Dendritic cell treated with granulocyte-macrophage colony-stimulating factor and Interleukin-4, amounts not matched to agents 40 ng/mL and 50 ng/mL, for 4 days (primary cell): ENCODE measurements at regions not wholly inside any gene's neighbourhood (a gene's known extent, or its start where the extent isn't known, plus 50 kb on each side); places are given as distances from the start of the nearest gene placed in this dataset.

ENCODE experiments used
- H3K27ac Mint-ChIP-seq: one replicate; pipeline ENCODE4 v1.8.0; 2022; ENCODE audit warnings: mild to moderate bottlenecking, mixed read lengths
- H3K27me3 Mint-ChIP-seq: one replicate; pipeline ENCODE4 v1.8.0; 2022; ENCODE audit warnings: mild to moderate bottlenecking, mixed read lengths
- H3K36me3 Mint-ChIP-seq: one replicate; pipeline ENCODE4 v1.8.0; 2022; ENCODE audit warnings: low read depth, mixed read lengths
- H3K4me1 Mint-ChIP-seq: one replicate; pipeline ENCODE4 v1.8.0; 2022; ENCODE audit warnings: low read depth, mixed read lengths
- H3K4me3 Mint-ChIP-seq: one replicate; pipeline ENCODE4 v1.8.0; 2022; ENCODE audit warnings: mild to moderate bottlenecking, moderate library complexity, mixed read lengths
- H3K9me3 Mint-ChIP-seq: one replicate; pipeline ENCODE4 v1.8.0; 2022; ENCODE audit warnings: mixed read lengths
- intact Hi-C: fragments of 100-400 bp; cut with micrococcal nuclease; formaldehyde crosslinking; loops from one replicate; pipeline ENCODE4 v1.15.0; 2022

DNA sequence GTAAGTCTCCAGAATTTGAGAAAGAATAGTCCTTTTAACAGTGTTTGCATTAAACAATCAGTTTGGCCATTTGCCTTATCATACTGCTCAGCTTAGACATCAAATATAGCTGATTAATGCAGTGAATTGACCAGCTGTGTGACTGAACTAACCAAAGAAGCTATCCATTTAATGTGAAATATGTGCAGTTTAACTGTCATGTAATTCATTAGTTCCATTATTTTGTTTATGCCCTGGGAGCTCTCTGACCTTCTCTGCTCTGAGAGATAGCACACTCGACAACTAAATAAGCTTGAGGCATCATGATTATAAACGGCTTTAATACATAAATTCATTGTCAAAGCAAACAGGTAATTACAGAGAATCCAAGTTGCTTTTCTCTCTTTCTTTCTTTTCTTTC is 324.3 kb upstream of the PCDH7 start:
- H3K36me3 Mint-ChIP-seq, result no peaks in the 10 kb centered on the region
- no peaks in the 10 kb centered on the region for H3K4me1 Mint-ChIP-seq
- intact Hi-C loops, result no loop called here
- H3K27me3 Mint-ChIP-seq, result no peaks in the 10 kb centered on the region
- peaks cover 24% of the 10 kb centered on the region for H3K9me3 Mint-ChIP-seq
- H3K27ac Mint-ChIP-seq, result no peak overlapping the region
- H3K4me3 Mint-ChIP-seq, result no peak overlapping the region

DNA sequence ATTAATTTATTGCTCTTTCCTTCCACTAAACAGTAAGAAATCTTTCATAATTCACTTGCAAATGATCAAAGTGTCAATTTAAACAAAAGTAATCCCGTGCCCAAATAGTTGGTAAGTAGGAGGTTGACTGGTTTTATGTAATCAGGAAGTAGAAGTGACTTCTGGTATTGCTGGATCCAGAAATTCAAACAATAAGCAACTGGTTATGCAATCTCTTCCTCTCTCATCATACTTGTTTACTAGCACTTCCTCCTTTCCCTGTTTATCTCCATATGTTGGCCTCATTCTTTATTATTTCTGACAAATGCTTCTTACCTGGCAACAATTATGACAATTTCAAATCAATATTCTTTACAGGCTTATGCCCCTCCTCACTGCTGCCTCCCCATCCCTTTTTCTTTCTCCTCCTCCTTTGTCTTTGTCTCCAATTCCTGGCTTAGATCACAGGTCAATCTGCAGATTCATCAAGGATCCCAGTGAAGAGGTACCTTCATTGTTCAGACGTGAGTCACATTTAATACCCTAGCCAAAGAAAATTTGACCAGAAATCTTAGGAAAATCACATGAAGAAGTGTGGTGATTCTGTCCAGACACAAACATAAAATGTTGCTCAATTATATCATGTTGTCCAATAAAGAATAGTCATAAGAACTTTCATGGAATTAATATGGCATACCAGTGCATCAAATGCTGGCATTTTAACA is 323.2 kb upstream of the PCDH7 start:
- intact Hi-C loops, result no loop called here
- H3K4me3 Mint-ChIP-seq, result no peak overlapping the region

DNA sequence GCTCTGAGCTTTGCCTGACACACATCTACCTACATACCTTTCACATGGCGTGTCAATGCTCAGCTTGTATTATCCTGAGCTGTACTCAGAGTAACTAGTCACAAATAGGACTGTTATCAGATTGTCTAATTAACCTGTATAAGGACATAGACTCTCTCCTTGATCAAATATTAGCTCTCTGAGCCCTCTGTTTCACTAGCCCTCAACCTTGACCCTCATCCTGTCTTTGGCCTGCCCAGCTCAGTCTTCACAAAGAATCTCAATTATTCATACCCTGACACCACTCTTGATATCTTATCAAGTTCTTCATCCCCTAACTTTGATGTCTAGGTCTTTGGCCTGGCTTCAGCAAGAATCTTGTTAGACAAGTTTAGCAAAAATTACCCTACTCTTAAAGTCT is 320.7 kb upstream of the PCDH7 start:
- Mint-ChIP-seq H3K27me3 (no peaks in the 10 kb centered on the region), H3K36me3 (no peaks in the 10 kb centered on the region), H3K4me1 (no peaks in the 10 kb centered on the region), H3K27ac (no peak overlapping the region), H3K4me3 (no peak overlapping the region), H3K9me3 (peaks cover 32% of the 10 kb centered on the region)
- intact Hi-C loops, result no loop called here

More for the DNA sequence above, 323.2 kb upstream of the PCDH7 start:
- peaks cover 24% of the 10 kb centered on the region for H3K9me3 Mint-ChIP-seq
- no peaks in the 10 kb centered on the region for H3K27me3 Mint-ChIP-seq
- H3K4me1 Mint-ChIP-seq, result no peaks in the 10 kb centered on the region
- no peaks in the 10 kb centered on the region for H3K36me3 Mint-ChIP-seq
- H3K27ac Mint-ChIP-seq, result no peak overlapping the region

DNA sequence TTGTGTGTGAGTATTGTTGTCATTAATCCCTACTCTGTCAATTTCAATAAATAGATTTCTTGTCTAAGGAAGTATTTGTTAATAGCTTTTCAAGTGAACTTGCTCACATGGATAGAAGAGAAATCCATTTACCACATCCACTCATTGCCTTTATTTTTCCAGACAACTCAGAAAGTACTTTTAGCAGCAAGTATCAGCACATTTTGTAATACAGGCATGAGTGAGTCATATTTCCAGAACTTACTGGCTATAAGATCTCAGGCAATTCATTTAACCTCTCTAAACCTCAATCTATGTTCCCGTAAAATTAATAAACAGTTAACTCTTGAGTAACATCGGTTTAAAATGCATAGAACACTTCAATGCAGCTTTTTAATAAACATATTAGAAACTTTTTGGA is 317.9 kb upstream of the PCDH7 start:
- Mint-ChIP-seq H3K9me3 (peaks cover 22% of the 10 kb centered on the region), H3K4me1 (no peaks in the 10 kb centered on the region), H3K27me3 (no peaks in the 10 kb centered on the region), H3K27ac (no peak overlapping the region), H3K4me3 (no peak overlapping the region), H3K36me3 (no peaks in the 10 kb centered on the region)
- intact Hi-C loops, result no loop called here

DNA sequence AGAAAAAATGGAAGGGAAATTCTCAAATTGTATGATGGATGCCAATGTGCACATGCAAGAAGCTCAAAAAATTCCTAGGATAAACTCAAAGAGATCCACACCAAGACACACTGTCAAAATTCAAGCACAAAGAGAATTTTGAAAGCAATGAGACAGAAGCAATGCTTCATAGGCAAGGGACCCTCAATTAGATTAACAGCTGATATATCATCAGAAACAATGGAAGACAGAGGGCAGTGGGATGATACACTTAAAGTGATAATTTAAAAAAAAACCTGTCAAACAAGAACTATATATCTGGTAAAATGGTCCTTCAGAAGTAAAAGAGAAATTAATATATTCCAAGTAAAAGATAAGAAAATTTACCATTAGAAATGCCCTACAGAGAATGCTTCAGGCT is 306.3 kb upstream of the PCDH7 start:
- Mint-ChIP-seq H3K9me3 (peaks cover 63% of the 10 kb centered on the region), H3K36me3 (no peaks in the 10 kb centered on the region), H3K27ac (no peak overlapping the region), H3K4me1 (no peaks in the 10 kb centered on the region), H3K27me3 (no peaks in the 10 kb centered on the region), H3K4me3 (no peak overlapping the region)
- intact Hi-C loops, result no loop called here

DNA sequence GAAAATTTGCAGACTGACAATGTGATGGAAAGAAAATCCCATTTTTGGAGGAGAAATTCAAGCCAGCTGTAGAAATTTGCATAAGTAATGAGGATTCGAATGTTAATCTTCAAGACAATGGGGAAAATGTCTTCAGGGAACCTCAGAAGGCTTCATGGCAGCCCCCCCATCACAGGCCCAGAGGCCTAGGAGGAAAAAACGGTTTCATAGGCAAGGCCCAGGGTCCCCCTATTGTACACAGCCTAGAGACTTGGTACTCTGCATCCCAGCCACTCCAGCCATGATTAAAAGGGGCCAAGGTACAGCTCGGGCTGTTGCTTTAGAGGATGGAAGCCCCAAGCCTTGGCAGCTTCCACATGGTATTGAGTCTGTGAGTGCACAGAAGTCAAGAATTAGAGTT is 303.6 kb upstream of the PCDH7 start:
- Mint-ChIP-seq H3K4me1 (no peaks in the 10 kb centered on the region), H3K36me3 (no peaks in the 10 kb centered on the region), H3K4me3 (no peak overlapping the region), H3K27me3 (no peaks in the 10 kb centered on the region), H3K9me3 (peaks cover 55% of the 10 kb centered on the region), H3K27ac (no peak overlapping the region)
- intact Hi-C loops, result no loop called here

DNA sequence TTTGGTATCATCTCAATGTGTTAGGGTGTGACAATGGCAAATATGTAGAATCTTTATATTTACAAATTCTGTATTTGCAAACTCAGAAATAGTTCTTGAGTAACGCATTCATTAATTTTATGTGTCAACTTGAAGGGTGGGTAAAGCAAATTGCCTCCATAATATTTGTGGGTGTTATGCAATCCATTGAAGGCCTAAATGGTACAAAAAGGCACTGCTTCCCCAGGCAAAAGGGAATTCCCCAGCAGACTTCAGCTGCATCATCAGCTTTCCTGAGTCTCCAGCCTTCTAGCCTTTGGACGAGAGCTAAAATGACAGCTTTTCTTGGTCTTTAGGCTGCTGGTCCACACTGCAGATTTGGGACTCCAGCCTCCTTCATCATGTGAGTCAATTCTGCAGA is 292.2 kb upstream of the PCDH7 start:
- H3K4me3 Mint-ChIP-seq, result no peak overlapping the region
- H3K27me3 Mint-ChIP-seq, result no peaks in the 10 kb centered on the region
- H3K9me3 Mint-ChIP-seq, result peaks cover 25% of the 10 kb centered on the region
- intact Hi-C loops, result no loop called here
- no peaks in the 10 kb centered on the region for H3K36me3 Mint-ChIP-seq
- H3K27ac Mint-ChIP-seq, result no peak overlapping the region
- H3K4me1 Mint-ChIP-seq, result no peaks in the 10 kb centered on the region

DNA sequence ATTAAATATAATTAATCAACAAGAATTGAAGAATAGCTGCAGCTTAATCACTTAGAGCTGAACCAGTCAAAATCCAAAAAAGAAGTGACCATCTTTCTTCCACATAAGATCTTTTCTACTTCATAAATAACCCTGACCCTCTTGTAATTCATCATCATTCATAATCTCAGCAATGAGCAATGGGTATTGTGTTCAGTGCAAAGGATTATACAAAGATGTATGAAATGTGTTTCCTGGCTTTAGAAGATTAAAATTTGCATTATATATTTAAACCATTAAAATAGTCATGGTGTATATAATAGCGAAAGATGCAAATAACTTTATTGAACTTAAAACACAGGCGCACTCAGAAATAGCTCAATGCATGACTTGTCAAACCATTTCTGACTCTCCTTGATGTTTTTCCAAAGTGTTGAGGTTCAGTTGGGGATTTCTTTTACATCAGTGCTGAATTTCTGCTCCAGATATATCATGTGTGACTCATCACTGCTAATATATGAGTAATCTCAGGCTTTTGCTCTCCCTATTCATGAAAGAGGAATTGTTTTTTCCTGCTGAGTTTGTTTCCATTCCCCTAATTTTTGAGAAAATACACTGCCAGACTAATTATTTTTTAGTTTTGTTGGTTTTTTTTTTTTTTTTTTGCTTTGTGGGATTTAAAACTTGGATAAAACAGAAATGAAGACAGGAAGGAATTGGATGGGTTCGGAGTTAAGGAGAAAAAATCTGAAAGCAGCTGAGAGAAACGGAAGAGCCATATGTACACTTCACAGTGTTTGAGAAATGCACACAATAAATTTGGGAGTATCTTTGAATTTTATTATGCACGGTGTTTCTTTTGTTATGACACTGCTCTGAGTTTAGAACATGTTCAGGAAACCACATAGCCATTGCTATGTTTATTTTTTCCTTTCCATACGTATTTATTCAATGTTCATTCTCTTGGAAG is 290.1 kb upstream of the PCDH7 start:
- Mint-ChIP-seq H3K27me3 (no peaks in the 10 kb centered on the region), H3K36me3 (no peaks in the 10 kb centered on the region), H3K4me3 (no peak overlapping the region), H3K9me3 (peaks cover 13% of the 10 kb centered on the region), H3K27ac (no peak overlapping the region), H3K4me1 (no peaks in the 10 kb centered on the region)
- intact Hi-C loops, result no loop called here

DNA sequence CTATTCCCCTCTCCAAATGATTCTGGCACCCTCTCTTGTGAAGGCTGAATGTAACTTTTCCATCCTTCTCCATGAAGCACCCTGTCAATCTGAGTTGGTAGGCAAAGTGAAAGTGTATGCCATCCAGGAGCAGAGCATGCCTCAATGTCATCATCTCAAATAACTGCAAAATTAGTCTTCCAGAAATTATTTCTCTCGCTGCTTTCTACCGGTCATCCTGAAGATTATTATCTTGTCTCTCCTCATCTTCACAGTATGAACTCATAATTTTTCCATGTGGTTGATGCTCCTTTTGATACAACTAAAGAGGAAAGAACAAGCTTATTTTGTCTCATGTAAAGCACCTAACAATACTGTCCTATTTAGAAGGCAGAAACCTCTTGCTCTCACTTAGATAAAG is 285.5 kb upstream of the PCDH7 start:
- no peak overlapping the region for H3K4me3 Mint-ChIP-seq
- intact Hi-C loops, result no loop called here
- no peaks in the 10 kb centered on the region for H3K36me3 Mint-ChIP-seq
- peaks cover 5% of the 10 kb centered on the region for H3K9me3 Mint-ChIP-seq
- H3K27me3 Mint-ChIP-seq, result no peaks in the 10 kb centered on the region
- H3K4me1 Mint-ChIP-seq, result no peaks in the 10 kb centered on the region
- no peak overlapping the region for H3K27ac Mint-ChIP-seq

DNA sequence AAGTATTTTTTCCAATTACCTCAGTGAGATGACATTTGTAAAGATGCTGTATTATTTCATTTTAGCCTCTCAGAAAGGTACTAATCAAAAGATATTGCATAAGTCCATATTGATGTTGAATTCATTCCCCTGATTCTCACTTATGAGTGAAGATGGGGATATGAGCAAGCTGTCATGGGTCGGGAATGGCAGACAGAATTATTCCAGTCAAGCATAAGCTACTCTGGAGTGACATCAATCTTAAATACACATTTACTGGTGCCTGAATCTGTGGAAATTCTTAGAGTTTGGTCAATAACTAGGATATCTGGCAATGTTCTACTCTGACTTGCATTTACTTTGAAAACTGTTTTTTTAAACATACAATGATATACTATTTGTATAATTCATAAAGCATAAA is 283.8 kb upstream of the PCDH7 start:
- Mint-ChIP-seq H3K4me3 (no peak overlapping the region), H3K27me3 (no peaks in the 10 kb centered on the region), H3K27ac (no peak overlapping the region), H3K36me3 (no peaks in the 10 kb centered on the region), H3K9me3 (no peaks in the 10 kb centered on the region), H3K4me1 (no peaks in the 10 kb centered on the region)
- intact Hi-C loops, result no loop called here

DNA sequence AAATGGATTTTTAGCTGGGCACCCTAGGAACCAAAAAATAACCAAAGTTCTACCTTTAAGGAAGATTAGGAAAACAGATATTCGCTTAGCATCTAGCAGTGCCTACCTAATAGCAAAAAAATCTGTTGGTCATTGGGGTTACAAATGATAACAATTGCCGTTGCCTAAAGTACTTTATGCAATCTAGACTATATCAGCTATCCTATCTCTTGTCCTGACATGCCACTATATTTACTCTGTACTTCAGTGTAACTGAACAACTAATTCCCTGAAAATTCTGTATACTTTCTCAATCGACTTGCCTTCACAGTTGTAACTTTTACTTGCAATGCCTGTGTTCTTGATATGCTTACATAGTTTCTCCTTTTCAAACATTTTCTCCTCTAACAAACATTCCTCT is 282.9 kb upstream of the PCDH7 start:
- Mint-ChIP-seq H3K4me1 (no peaks in the 10 kb centered on the region), H3K9me3 (no peaks in the 10 kb centered on the region), H3K36me3 (no peaks in the 10 kb centered on the region), H3K4me3 (no peak overlapping the region), H3K27me3 (no peaks in the 10 kb centered on the region), H3K27ac (no peak overlapping the region)
- intact Hi-C loops, result no loop called here

DNA sequence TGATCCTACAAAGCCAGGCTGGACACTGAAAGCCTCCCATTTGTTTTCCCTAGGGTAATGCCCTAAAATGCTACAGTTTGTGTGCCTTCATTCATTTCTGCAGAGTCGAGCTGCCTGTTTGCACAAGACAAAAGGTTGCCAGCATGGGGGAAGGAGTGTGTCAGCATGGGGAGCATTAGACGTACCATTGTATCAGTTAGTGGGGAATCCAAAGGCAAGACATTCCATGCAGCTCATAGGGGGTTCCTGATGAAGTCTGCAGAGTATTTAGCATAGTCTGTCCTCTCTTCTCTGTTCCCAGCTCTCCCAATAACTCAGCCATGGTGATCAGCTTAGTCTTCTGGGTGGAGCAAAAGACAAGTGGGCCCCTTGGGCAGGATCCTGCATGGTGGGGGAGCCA is 276.9 kb upstream of the PCDH7 start:
- intact Hi-C loops, result no loop called here
- H3K27me3 Mint-ChIP-seq, result no peaks in the 10 kb centered on the region
- H3K4me3 Mint-ChIP-seq, result no peak overlapping the region
- no peak overlapping the region for H3K27ac Mint-ChIP-seq
- no peaks in the 10 kb centered on the region for H3K9me3 Mint-ChIP-seq
- H3K36me3 Mint-ChIP-seq, result no peaks in the 10 kb centered on the region
- no peaks in the 10 kb centered on the region for H3K4me1 Mint-ChIP-seq

DNA sequence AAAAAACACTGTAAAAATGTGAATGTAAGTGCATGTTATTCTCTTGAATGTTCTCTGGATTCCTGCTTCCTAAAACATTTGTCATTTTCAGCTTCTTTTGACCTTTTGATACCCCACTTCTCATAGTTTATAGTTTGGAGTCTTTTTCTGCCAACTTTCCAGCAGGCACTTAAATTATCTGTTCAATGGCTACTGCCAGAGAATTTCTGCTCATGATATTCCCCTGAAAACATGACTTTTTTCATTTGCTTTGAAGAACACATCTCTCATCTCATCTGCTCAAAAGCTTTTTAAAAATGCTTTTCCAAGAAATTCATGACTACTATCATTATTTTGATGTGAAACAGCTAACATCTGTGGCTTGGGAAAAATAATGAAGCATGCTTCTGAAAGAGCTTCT is 269.7 kb upstream of the PCDH7 start:
- H3K9me3 Mint-ChIP-seq, result peaks cover 11% of the 10 kb centered on the region
- H3K4me3 Mint-ChIP-seq, result no peak overlapping the region
- H3K36me3 Mint-ChIP-seq, result no peaks in the 10 kb centered on the region
- intact Hi-C loops, result no loop called here
- no peaks in the 10 kb centered on the region for H3K27me3 Mint-ChIP-seq
- H3K27ac Mint-ChIP-seq, result no peak overlapping the region
- no peaks in the 10 kb centered on the region for H3K4me1 Mint-ChIP-seq

DNA sequence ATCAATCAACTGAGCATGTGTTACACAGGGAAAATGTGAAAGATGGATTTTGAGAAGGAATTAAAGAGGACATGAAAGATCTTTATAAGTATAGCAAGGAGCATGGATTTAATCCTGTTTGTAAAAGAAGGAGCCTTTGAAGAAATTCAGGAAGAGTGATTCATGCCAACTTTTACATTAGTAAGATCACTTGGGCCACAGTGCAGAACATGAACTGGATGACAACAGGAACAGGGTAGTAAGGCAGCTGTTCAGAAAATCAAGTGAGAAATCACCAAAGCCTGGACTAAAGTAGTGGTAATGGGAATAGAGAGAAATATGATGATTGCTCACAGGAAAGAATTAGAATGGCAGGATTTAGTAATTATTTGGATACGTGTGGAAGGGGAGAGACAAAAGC is 265.7 kb upstream of the PCDH7 start:
- intact Hi-C loops, result no loop called here
- Mint-ChIP-seq H3K27ac (no peak overlapping the region), H3K4me3 (no peak overlapping the region), H3K4me1 (no peaks in the 10 kb centered on the region), H3K9me3 (peaks cover 11% of the 10 kb centered on the region), H3K27me3 (no peaks in the 10 kb centered on the region), H3K36me3 (no peaks in the 10 kb centered on the region)
